ENCODE measurements at regions not wholly inside any gene's neighbourhood (a gene's known extent, or its start where the extent isn't known, plus 50 kb on each side); places are given as distances from the start of the nearest gene placed in this dataset.
"Not testable (repeated sequence)": the region's sequence is repeated elsewhere in the genome, so short reads cannot be mapped to it uniquely, and the experiment has no call there.

- TF ChIP-seq EZH2phosphoT487 (IDR thresholded peaks at IDR 0.05; ENCODE audit: low read depth) (no peak), CTCF (IDR thresholded peaks at IDR 0.05; ENCODE audit: low read depth, low read length) (peak; percentile 33)
Measured at GRCh38 chr6:120274547-120274946, 925.0 kb upstream of the MAN1A1 start.

GRCh38 chr6:120273411-120273810 lies 923.9 kb upstream of the MAN1A1 start:
- Histone ChIP-seq H3K4me1 (ENCODE audit: low read length) (peaks cover 10% of the 10 kb centered on the region), H3K27me3 (ENCODE audit: low read depth, low read length) (no peaks in the 10 kb centered on the region), H3K4me3 (ENCODE audit: low read length) (no peak overlapping the region), H3K36me3 (replicated peaks; ENCODE audit: low read depth, low read length) (no peaks in the 10 kb centered on the region), H2AFZ (ENCODE audit: low read depth, low read length) (no peak overlapping the region), H3K9me3 (ENCODE audit: insufficient read depth, low read length) (no peaks in the 10 kb centered on the region), H3K27ac (ENCODE audit: low read length) (no peak overlapping the region), H3K79me2 (ENCODE audit: low read length) (no peaks in the 10 kb centered on the region), H3K4me2 (ENCODE audit: low read length) (no peak overlapping the region), H3K9ac (ENCODE audit: low read length) (no peak overlapping the region), H4K20me1 (ENCODE audit: insufficient read depth, low read length) (no peaks in the 10 kb centered on the region)
- TF ChIP-seq CTCF (IDR thresholded peaks at IDR 0.05; ENCODE audit: low read depth, low read length) (no peak), EZH2phosphoT487 (IDR thresholded peaks at IDR 0.05; ENCODE audit: low read depth) (no peak)

More at GRCh38 chr6:120274547-120274946, 925.0 kb upstream of the MAN1A1 start:
- no peak overlapping the region for H2AFZ ChIP-seq (ENCODE audit: low read depth, low read length)
- no peak overlapping the region for H3K4me3 ChIP-seq (ENCODE audit: low read length)
- H3K27me3 ChIP-seq (ENCODE audit: low read depth, low read length) = no peaks in the 10 kb centered on the region
- peaks cover 10% of the 10 kb centered on the region for H3K4me1 ChIP-seq (ENCODE audit: low read length)
- no peaks in the 10 kb centered on the region for H3K36me3 ChIP-seq (replicated peaks; ENCODE audit: low read depth, low read length)
- no peaks in the 10 kb centered on the region for H3K9me3 ChIP-seq (ENCODE audit: insufficient read depth, low read length)
- peak overlapping the region; percentile 45 for H3K4me2 ChIP-seq (ENCODE audit: low read length)
- no peaks in the 10 kb centered on the region for H3K79me2 ChIP-seq (ENCODE audit: low read length)
- H3K27ac ChIP-seq (ENCODE audit: low read length) = peak overlapping the region; percentile 23; the same call in 1 of the 2 replicates
- no peaks in the 10 kb centered on the region for H4K20me1 ChIP-seq (ENCODE audit: insufficient read depth, low read length)
- no peak overlapping the region for H3K9ac ChIP-seq (ENCODE audit: low read length)

- Histone ChIP-seq H3K4me1 (ENCODE audit: low read length) (peaks cover 10% of the 10 kb centered on the region), H4K20me1 (ENCODE audit: insufficient read depth, low read length) (no peaks in the 10 kb centered on the region), H3K79me2 (ENCODE audit: low read length) (no peaks in the 10 kb centered on the region), H3K9ac (ENCODE audit: low read length) (no peak overlapping the region), H3K27ac (ENCODE audit: low read length) (no peak overlapping the region), H3K4me2 (ENCODE audit: low read length) (no peak overlapping the region), H2AFZ (ENCODE audit: low read depth, low read length) (no peak overlapping the region), H3K36me3 (replicated peaks; ENCODE audit: low read depth, low read length) (no peaks in the 10 kb centered on the region), H3K27me3 (ENCODE audit: low read depth, low read length) (no peaks in the 10 kb centered on the region), H3K9me3 (ENCODE audit: insufficient read depth, low read length) (no peaks in the 10 kb centered on the region), H3K4me3 (ENCODE audit: low read length) (no peak overlapping the region)
- no peak for TF ChIP-seq CTCF (IDR thresholded peaks at IDR 0.05; ENCODE audit: low read depth, low read length)
- TF ChIP-seq EZH2phosphoT487 (IDR thresholded peaks at IDR 0.05; ENCODE audit: low read depth) = no peak
Measured at GRCh38 chr6:120272038-120272437, 922.5 kb upstream of the MAN1A1 start.

GRCh38 chr6:120268256-120268655 lies 918.7 kb upstream of the MAN1A1 start:
- H3K79me2 ChIP-seq (ENCODE audit: low read length); H3K27me3 ChIP-seq (ENCODE audit: low read depth, low read length); H3K27ac ChIP-seq (ENCODE audit: low read length); H3K9ac ChIP-seq (ENCODE audit: low read length); H3K36me3 ChIP-seq (replicated peaks; ENCODE audit: low read depth, low read length); H3K9me3 ChIP-seq (ENCODE audit: insufficient read depth, low read length); H4K20me1 ChIP-seq (ENCODE audit: insufficient read depth, low read length); H2AFZ ChIP-seq (ENCODE audit: low read depth, low read length); H3K4me1 ChIP-seq (ENCODE audit: low read length); H3K4me3 ChIP-seq (ENCODE audit: low read length); H3K4me2 ChIP-seq (ENCODE audit: low read length): not testable (repeated sequence)

GRCh38 chr6:120262354-120262753 lies 912.8 kb upstream of the MAN1A1 start:
- Histone ChIP-seq H3K4me2 (ENCODE audit: low read length) (no peak overlapping the region), H3K36me3 (replicated peaks; ENCODE audit: low read depth, low read length) (no peaks in the 10 kb centered on the region), H3K27ac (ENCODE audit: low read length) (no peak overlapping the region), H3K4me3 (ENCODE audit: low read length) (no peak overlapping the region), H3K27me3 (ENCODE audit: low read depth, low read length) (no peaks in the 10 kb centered on the region), H3K9me3 (ENCODE audit: insufficient read depth, low read length) (no peaks in the 10 kb centered on the region), H2AFZ (ENCODE audit: low read depth, low read length) (no peak overlapping the region), H3K79me2 (ENCODE audit: low read length) (no peaks in the 10 kb centered on the region), H3K4me1 (ENCODE audit: low read length) (no peaks in the 10 kb centered on the region), H3K9ac (ENCODE audit: low read length) (no peak overlapping the region), H4K20me1 (ENCODE audit: insufficient read depth, low read length) (no peaks in the 10 kb centered on the region)
- no peak for TF ChIP-seq EZH2phosphoT487 (IDR thresholded peaks at IDR 0.05; ENCODE audit: low read depth)
- no peak for TF ChIP-seq CTCF (IDR thresholded peaks at IDR 0.05; ENCODE audit: low read depth, low read length)
